Mammary epithelial cell (primary cell): ENCODE measurements at regions not wholly inside any gene's neighbourhood (a gene's known extent, or its start where the extent isn't known, plus 50 kb on each side); places are given as distances from the start of the nearest gene placed in this dataset.
"Not testable (repeated sequence)": the region's sequence is repeated elsewhere in the genome, so short reads cannot be mapped to it uniquely, and the experiment has no call there.

Source experiments
- CTCF ChIP-seq, 2 donors: IDR thresholded peaks in 1 of 2; conservative IDR thresholded peaks in 1 of 2; 2 replicates each; pipeline ENCODE4 v1.5.1; 2011 to 2012; ENCODE audit warnings: inconsistent platforms in 2 of 2, low read length in 2 of 2, mild to moderate bottlenecking in 2 of 2, control low read depth in 1 of 2, low read depth in 1 of 2; ENCODE audit not compliant: insufficient read depth in 1 of 2; ENCODE audit errors: extremely low read depth in 1 of 2
- EZH2 ChIP-seq: IDR thresholded peaks from 2 replicates; pipeline ENCODE4 v1.6.1; 2012; ENCODE audit warnings: low read length, inconsistent platforms, borderline replicate concordance

- TF ChIP-seq EZH2; CTCF (conservative IDR thresholded peaks at IDR 0.05 in 1 of 2, IDR thresholded peaks at IDR 0.05 in 1 of 2; ENCODE audit: extremely low read depth in 1 of 2, insufficient read depth in 1 of 2, low read depth in 1 of 2, low read length in 2 of 2): not testable (repeated sequence)
Observed at GRCh38 chr1:98552576-98553074, 108.9 kb upstream of the SNX7 start.
